ENCODE measurements at regions not wholly inside any gene's neighbourhood (a gene's known extent, or its start where the extent isn't known, plus 50 kb on each side); places are given as distances from the start of the nearest gene placed in this dataset.

DNA sequence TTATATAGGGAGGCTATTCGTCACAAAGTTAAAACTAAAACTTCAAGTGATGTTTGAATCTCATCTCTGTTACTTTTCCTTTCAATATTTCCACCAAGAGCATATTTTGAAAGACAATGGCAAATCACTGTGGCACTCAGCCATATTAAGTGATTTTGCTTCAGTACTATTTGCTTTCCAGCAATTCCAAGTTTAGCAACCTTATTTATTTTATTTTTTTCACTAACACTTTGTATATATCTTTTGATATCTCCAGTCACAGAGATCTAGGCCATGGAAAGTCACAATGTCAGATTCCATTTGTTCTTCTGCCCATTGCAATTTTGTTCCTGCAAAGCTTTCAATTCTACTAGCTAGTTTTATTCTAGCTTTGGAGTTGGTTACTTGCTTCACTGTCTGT, 1514.5 kb upstream of the ADGRL3 start:
- WGBS, 2 donors: 89 to 90% methylated on average over 1 of the region's 1 CpG
- TF ChIP-seq POLR2A (IDR thresholded peaks at IDR 0.05) (no peak), CTCF (IDR thresholded peaks at IDR 0.05) (no peak)
- intact Hi-C loops (cut with DNase I; ENCODE audit: low total_unique reads): no loop called here
- no peak for DNase-seq (ENCODE audit: low spot score in 2 of 2)
- no peak overlapping the region for H3K4me3 ChIP-seq (ENCODE audit: low read depth, poor library complexity, severe bottlenecking)

DNA sequence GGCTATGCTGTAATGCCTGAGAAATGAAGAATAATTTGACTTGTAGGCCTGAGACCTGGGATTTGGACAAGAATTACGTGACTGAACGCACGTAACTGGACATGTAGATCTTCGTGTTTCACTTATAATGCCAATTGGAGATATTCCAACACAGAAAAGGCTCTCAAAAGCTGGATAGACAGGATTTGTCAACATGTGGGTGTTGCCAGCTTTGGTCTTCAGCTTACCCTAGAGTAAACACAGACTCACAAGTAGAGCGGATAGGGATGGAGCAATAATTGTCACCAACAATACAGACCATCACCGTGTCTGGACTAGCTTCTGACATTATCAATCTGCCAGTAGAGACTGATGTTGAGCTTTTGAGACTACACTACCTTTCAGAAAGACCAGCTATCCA, 1511.0 kb upstream of the ADGRL3 start:
- no peak overlapping the region for H3K4me3 ChIP-seq (ENCODE audit: low read depth, poor library complexity, severe bottlenecking)
- intact Hi-C loops (cut with DNase I; ENCODE audit: low total_unique reads): no loop called here
- WGBS, 2 donors: 77 to 84% methylated on average over 6 of the region's 6 CpGs
- no peak for TF ChIP-seq CTCF (IDR thresholded peaks at IDR 0.05)
- no peak for TF ChIP-seq POLR2A (IDR thresholded peaks at IDR 0.05)
- no peak for DNase-seq (ENCODE audit: low spot score in 2 of 2)

DNA sequence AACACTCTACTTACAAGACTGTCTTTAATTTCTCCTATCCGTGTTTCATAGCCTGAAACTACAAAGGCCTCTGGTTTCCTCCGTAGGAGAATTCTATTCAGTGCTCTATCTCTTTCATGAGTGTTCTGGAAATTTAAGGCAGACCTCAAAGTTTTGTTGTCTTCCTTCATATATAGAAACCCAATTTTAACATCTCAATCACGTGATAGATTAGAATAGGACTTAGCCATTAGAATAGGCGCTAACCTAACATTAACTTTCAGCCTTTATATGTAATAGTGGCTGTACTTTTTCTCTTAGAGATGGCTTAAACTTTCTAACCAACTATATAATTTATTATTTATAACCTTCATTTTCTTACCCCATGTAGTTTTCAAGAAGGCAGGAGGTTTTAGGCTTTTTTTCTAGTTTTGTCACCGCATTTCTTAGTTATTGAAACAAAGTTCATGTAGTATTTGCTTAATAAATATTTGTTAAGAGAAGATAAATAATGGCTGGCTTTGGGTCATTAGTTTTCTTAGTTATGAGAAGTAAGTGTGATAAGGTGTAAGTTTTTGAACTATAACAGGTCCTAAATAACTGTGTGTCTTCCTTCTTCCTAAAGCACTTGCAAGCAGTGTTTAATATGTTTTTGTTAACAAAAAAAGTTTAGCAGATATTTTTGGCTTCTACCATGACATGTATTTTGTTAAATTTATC, 1504.6 kb upstream of the ADGRL3 start:
- whole genome bisulfite sequencing, 2 donors: 84 to 85% methylated on average over 5 of the region's 5 CpGs
- intact Hi-C loops (cut with DNase I; ENCODE audit: low total_unique reads): no loop called here
- no peak overlapping the region for H3K4me3 ChIP-seq (ENCODE audit: low read depth, poor library complexity, severe bottlenecking)
- no peak for DNase-seq (ENCODE audit: low spot score in 2 of 2)
- no peak for TF ChIP-seq CTCF (IDR thresholded peaks at IDR 0.05)
- no peak for TF ChIP-seq POLR2A (IDR thresholded peaks at IDR 0.05)

GRCh38 chr4:59698041-59698440, 1502.1 kb upstream of the ADGRL3 start:
- H3K4me3 ChIP-seq (ENCODE audit: low read depth, poor library complexity, severe bottlenecking): no peak overlapping the region
- 90 to 92% methylated on average over 2 of the region's 2 CpGs for WGBS, 2 donors
- no peak for DNase-seq (ENCODE audit: low spot score in 2 of 2)
- TF ChIP-seq CTCF (IDR thresholded peaks at IDR 0.05) (no peak), POLR2A (IDR thresholded peaks at IDR 0.05) (no peak)
- intact Hi-C loops (cut with DNase I; ENCODE audit: low total_unique reads): no loop called here

- no peak for DNase-seq (ENCODE audit: low spot score in 2 of 2)
- 83 to 88% methylated on average over 2 of the region's 2 CpGs for WGBS, 2 donors
- TF ChIP-seq POLR2A (IDR thresholded peaks at IDR 0.05) (no peak), CTCF (IDR thresholded peaks at IDR 0.05) (no peak)
Observed at GRCh38 chr4:59700651-59701050, 1499.5 kb upstream of the ADGRL3 start.

DNA sequence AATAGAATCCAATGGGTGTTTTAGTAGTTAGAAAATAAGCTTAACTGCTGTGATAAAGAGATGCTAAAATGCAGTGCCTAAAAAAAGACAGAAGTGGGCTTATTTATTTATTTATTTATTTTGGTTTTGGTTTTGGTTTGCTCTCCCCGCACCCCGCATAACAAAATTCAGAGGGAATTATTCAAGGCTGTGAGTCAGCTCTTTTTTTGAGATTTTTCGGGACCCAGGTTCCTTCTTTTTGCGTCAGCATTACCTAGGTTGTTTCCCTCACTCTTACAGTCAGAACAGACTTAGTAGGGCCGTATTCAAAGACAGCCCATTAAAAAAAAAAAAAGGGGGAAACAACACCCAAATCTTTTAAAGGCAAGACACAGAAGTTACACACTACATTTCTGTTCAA, 1495.5 kb upstream of the ADGRL3 start:
- H3K4me3 ChIP-seq (ENCODE audit: low read depth, poor library complexity, severe bottlenecking): no peak overlapping the region
- 77 to 79% methylated on average over 5 of the region's 5 CpGs for WGBS, 2 donors
- TF ChIP-seq POLR2A (IDR thresholded peaks at IDR 0.05): no peak
- TF ChIP-seq CTCF (IDR thresholded peaks at IDR 0.05): no peak

More at GRCh38 chr4:59700651-59701050, 1499.5 kb upstream of the ADGRL3 start:
- no peak overlapping the region for H3K4me3 ChIP-seq (ENCODE audit: low read depth, poor library complexity, severe bottlenecking)
- intact Hi-C loops (cut with DNase I; ENCODE audit: low total_unique reads): no loop called here

More for the DNA sequence above, 1495.5 kb upstream of the ADGRL3 start:
- no peak for DNase-seq (ENCODE audit: low spot score in 2 of 2)
- intact Hi-C loops (cut with DNase I; ENCODE audit: low total_unique reads): no loop called here

Data from lower leg skin (tissue), 4 donors.